ENCODE measurements at regions not wholly inside any gene's neighbourhood (a gene's known extent, or its start where the extent isn't known, plus 50 kb on each side); places are given as distances from the start of the nearest gene placed in this dataset.

DNA sequence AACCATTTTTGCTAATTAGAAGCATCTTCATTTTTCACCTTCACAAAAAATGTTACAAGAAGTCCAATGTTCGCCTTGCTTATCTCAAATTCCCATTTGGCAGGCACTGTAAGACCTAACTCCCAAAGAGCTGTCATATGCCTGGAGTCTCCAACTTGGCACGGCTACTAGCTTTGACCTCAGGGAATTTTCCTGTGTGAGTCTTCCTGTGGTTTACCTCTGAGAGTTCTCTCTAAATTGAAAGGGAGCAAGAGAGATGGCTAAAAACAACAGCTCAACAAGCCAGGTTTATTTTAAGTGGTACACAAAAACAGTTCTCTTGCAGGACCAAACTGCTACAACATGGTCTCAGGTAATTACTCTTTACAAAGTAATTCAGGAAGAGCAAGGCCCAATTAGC, 756.0 kb upstream of the ADGRL2 start:
- no peaks in the 10 kb centered on the region for H3K27me3 ChIP-seq (ENCODE audit: insufficient read depth, low read depth, low read length)
- no peaks in the 10 kb centered on the region for H3K79me2 ChIP-seq (replicated peaks; ENCODE audit: insufficient read depth, low read length)
- no peaks in the 10 kb centered on the region for H3K9me2 ChIP-seq (ENCODE audit: insufficient read depth, low read length)
- H3K36me3 ChIP-seq (ENCODE audit: insufficient read depth, low read length), result no peaks in the 10 kb centered on the region
- no peaks in the 10 kb centered on the region for H3F3A ChIP-seq (ENCODE audit: insufficient read depth, low read length, poor library complexity, severe bottlenecking)
- H2AFZ ChIP-seq (ENCODE audit: low read depth, low read length), result no peak overlapping the region
- H3K9me3 ChIP-seq (ENCODE audit: low read length), result no peaks in the 10 kb centered on the region
- no peak overlapping the region for H3K4me2 ChIP-seq (ENCODE audit: low read length)
- H4K20me1 ChIP-seq (ENCODE audit: insufficient read depth), result no peaks in the 10 kb centered on the region
- TF ChIP-seq EZH2 (IDR thresholded peaks at IDR 0.05; ENCODE audit: borderline replicate concordance, insufficient read depth, low read length, poor library complexity, severe bottlenecking) (no peak), MXI1 (conservative IDR thresholded peaks at IDR 0.05; ENCODE audit: poor library complexity, severe bottlenecking) (no peak), POLR2AphosphoS5 (IDR thresholded peaks at IDR 0.05) (no peak), SMC3 (conservative IDR thresholded peaks at IDR 0.05; ENCODE audit: poor library complexity) (no peak), EP300 (conservative IDR thresholded peaks at IDR 0.05; ENCODE audit: poor library complexity, severe bottlenecking) (no peak), TAF1 (IDR thresholded peaks at IDR 0.05; ENCODE audit: low read depth) (no peak), RAD21 (conservative IDR thresholded peaks at IDR 0.05) (no peak)
- TF ChIP-seq, protein P1, sequence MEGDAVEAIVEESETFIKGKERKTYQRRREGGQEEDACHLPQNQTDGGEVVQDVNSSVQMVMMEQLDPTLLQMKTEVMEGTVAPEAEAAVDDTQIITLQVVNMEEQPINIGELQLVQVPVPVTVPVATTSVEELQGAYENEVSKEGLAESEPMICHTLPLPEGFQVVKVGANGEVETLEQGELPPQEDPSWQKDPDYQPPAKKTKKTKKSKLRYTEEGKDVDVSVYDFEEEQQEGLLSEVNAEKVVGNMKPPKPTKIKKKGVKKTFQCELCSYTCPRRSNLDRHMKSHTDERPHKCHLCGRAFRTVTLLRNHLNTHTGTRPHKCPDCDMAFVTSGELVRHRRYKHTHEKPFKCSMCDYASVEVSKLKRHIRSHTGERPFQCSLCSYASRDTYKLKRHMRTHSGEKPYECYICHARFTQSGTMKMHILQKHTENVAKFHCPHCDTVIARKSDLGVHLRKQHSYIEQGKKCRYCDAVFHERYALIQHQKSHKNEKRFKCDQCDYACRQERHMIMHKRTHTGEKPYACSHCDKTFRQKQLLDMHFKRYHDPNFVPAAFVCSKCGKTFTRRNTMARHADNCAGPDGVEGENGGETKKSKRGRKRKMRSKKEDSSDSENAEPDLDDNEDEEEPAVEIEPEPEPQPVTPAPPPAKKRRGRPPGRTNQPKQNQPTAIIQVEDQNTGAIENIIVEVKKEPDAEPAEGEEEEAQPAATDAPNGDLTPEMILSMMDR (IDR thresholded peaks at IDR 0.05; ENCODE audit: poor library complexity, severe bottlenecking), result no peak
- TF ChIP-seq, protein P2, sequence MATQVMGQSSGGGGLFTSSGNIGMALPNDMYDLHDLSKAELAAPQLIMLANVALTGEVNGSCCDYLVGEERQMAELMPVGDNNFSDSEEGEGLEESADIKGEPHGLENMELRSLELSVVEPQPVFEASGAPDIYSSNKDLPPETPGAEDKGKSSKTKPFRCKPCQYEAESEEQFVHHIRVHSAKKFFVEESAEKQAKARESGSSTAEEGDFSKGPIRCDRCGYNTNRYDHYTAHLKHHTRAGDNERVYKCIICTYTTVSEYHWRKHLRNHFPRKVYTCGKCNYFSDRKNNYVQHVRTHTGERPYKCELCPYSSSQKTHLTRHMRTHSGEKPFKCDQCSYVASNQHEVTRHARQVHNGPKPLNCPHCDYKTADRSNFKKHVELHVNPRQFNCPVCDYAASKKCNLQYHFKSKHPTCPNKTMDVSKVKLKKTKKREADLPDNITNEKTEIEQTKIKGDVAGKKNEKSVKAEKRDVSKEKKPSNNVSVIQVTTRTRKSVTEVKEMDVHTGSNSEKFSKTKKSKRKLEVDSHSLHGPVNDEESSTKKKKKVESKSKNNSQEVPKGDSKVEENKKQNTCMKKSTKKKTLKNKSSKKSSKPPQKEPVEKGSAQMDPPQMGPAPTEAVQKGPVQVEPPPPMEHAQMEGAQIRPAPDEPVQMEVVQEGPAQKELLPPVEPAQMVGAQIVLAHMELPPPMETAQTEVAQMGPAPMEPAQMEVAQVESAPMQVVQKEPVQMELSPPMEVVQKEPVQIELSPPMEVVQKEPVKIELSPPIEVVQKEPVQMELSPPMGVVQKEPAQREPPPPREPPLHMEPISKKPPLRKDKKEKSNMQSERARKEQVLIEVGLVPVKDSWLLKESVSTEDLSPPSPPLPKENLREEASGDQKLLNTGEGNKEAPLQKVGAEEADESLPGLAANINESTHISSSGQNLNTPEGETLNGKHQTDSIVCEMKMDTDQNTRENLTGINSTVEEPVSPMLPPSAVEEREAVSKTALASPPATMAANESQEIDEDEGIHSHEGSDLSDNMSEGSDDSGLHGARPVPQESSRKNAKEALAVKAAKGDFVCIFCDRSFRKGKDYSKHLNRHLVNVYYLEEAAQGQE (IDR thresholded peaks at IDR 0.05; ENCODE audit: borderline replicate concordance), result no peak
- H3K27ac ChIP-seq (ENCODE audit: low read length), result no peak overlapping the region
- no peak overlapping the region for H3K4me3 ChIP-seq (ENCODE audit: low read length)
- no peak overlapping the region for H3K9ac ChIP-seq (ENCODE audit: low read length)

DNA sequence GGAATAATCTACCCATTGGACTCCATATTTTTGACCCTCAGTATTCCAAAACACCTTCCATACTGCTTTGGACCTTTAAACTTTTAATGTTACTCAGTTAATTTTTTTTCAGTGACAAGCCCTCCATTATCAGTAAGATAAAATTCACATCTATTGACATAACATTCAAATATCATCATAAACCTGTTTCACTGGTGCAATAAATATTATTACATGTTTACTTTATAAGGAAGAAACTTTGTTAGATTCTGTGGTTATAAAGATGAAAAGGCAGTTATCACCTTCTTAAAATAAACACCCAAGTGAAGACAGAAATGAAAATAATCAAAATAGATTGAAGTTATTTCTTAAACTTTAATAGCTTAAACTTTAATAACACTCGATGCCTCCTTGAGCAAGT, 758.5 kb upstream of the ADGRL2 start:
- Histone ChIP-seq H3K27ac (ENCODE audit: low read length) (no peak overlapping the region), H3K4me3 (ENCODE audit: low read length) (no peak overlapping the region), H3K4me2 (ENCODE audit: low read length) (no peak overlapping the region), H3K9me3 (ENCODE audit: low read length) (no peaks in the 10 kb centered on the region), H3K9me2 (ENCODE audit: insufficient read depth, low read length) (no peaks in the 10 kb centered on the region), H3K36me3 (ENCODE audit: insufficient read depth, low read length) (no peaks in the 10 kb centered on the region), H3F3A (ENCODE audit: insufficient read depth, low read length, poor library complexity, severe bottlenecking) (no peaks in the 10 kb centered on the region), H3K9ac (ENCODE audit: low read length) (no peak overlapping the region), H2AFZ (ENCODE audit: low read depth, low read length) (no peak overlapping the region), H3K27me3 (ENCODE audit: insufficient read depth, low read depth, low read length) (no peaks in the 10 kb centered on the region), H4K20me1 (ENCODE audit: insufficient read depth) (no peaks in the 10 kb centered on the region), H3K79me2 (replicated peaks; ENCODE audit: insufficient read depth, low read length) (no peaks in the 10 kb centered on the region)
- TF ChIP-seq MXI1 (conservative IDR thresholded peaks at IDR 0.05; ENCODE audit: poor library complexity, severe bottlenecking) (no peak), POLR2AphosphoS5 (IDR thresholded peaks at IDR 0.05) (no peak), TAF1 (IDR thresholded peaks at IDR 0.05; ENCODE audit: low read depth) (no peak), SMC3 (conservative IDR thresholded peaks at IDR 0.05; ENCODE audit: poor library complexity) (no peak), RAD21 (conservative IDR thresholded peaks at IDR 0.05) (no peak), EZH2 (IDR thresholded peaks at IDR 0.05; ENCODE audit: borderline replicate concordance, insufficient read depth, low read length, poor library complexity, severe bottlenecking) (no peak), EP300 (conservative IDR thresholded peaks at IDR 0.05; ENCODE audit: poor library complexity, severe bottlenecking) (no peak)
- TF ChIP-seq, protein P1 (IDR thresholded peaks at IDR 0.05; ENCODE audit: poor library complexity, severe bottlenecking), result no peak
- TF ChIP-seq, protein P2 (IDR thresholded peaks at IDR 0.05; ENCODE audit: borderline replicate concordance), result no peak

All from neural cell (in vitro differentiated cells).